ENCODE measurements at regions not wholly inside any gene's neighbourhood (a gene's known extent, or its start where the extent isn't known, plus 50 kb on each side); places are given as distances from the start of the nearest gene placed in this dataset.
"Not testable (repeated sequence)": the region's sequence is repeated elsewhere in the genome, so short reads cannot be mapped to it uniquely, and the experiment has no call there.

DNA sequence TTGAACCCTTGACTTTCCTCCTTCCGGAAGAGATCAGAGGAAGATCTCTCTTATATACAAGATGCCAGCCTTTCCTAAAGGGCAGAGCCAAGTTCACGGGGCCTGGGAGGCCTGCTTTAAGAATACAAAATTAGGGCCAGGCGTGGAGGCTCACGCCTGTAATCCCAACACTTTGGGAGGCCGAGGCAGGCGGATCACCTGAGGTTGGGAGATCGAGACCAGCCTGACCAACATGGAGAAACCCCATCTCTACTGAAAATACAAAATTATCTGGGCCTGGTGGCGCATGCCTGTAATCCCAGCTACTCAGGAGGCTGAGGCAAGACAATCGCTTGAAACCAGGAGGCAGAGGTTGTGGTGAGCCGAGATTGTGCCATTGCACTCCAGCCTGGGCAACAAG, 108.2 kb upstream of the SPDYE9 start:
- H3K9me3 ChIP-seq; H3K27me3 ChIP-seq; H3K36me3 ChIP-seq; H3K4me1 ChIP-seq; H3K4me3 ChIP-seq (ENCODE audit: low read depth, low read length); DNase-seq: not testable (repeated sequence)

GRCh38 chr7:73190483-73191155, 104.8 kb upstream of the SPDYE9 start:
- not testable (repeated sequence) for H3K36me3 ChIP-seq; H3K4me3 ChIP-seq (ENCODE audit: low read depth, low read length); H3K9me3 ChIP-seq; H3K4me1 ChIP-seq; H3K27me3 ChIP-seq; DNase-seq

DNA sequence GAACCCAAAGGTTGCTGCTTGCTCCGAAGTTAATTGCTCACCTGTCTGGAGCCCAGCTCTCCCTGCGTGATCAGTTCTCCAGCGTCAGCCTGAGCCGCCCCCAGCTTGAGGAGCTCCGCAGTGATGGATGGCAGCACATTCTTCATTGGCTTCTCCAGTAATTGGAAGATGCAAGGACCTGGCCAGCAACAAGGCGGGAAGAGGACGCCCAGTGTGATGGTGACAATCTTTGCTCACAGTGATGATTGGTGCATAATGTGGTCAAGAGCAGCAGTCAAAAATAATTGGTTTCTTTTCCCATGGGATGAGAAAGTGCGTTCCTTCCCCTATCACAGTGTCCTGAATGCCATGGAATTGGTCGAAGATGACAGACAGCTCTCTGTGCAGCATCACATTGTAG, 102.4 kb upstream of the SPDYE9 start:
- H3K4me1 ChIP-seq; H3K27me3 ChIP-seq; H3K36me3 ChIP-seq; H3K4me3 ChIP-seq (ENCODE audit: low read depth, low read length); H3K9me3 ChIP-seq; DNase-seq: not testable (repeated sequence)

DNA sequence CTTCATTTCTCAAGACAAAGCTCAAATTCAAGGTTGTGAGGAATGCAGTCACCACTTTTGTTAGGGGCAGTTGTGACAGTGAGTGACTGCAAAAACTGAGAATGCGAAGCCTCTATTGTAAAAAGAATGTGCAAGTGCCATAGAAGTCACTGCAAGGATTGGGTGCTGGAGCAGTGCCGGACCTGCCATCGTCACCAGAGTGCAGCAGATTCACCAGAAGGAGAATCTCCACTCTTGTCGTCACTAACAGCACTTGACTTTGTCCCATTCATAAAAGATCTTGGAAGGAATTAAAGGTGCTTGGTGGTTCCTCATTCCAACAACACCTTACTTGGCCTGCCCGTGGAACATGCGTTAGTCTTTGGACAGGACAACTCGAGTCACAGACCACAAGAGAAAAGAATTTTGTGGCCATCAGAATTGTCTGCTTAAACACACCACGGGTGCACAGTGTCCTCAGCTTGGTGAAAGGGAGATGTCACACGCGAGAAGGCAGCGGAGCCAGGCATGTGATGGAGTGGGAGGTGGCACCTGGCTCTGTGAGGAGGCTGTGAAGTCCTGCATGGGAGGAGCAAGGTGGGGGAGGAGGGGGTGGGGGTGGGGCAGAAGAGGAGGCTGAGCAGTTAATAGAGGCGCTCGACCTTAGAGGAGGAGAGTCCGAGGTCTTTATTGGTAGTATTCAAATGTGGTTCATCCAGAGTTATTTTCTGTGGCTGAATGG, 100.9 kb upstream of the SPDYE9 start:
- not testable (repeated sequence) for H3K36me3 ChIP-seq; H3K27me3 ChIP-seq; DNase-seq; H3K9me3 ChIP-seq; H3K4me3 ChIP-seq (ENCODE audit: low read depth, low read length); H3K4me1 ChIP-seq

GRCh38 chr7:73176813-73177212, 91.0 kb upstream of the SPDYE9 start:
- not testable (repeated sequence) for H3K27me3 ChIP-seq; DNase-seq; H3K9me3 ChIP-seq; H3K4me1 ChIP-seq; H3K36me3 ChIP-seq; H3K4me3 ChIP-seq (ENCODE audit: low read depth, low read length)

DNA sequence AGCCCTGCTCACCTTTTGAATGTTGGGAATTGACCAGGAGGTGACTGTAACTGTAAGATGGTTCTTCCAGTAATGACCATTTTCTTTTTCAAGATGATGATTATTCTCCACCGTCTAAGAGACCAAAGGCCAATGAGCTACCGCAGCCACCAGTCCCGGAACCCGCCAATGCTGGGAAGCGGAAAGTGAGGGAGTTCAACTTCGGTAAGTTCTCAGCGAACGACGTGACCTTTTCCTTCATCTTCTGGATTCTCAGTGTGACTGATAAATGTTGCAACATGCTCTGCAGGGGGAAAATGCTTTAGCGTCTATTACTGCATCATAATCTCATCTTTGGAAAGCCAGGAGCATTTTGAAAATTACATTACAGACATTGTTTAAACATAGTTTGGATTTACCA, 89.5 kb upstream of the SPDYE9 start:
- not testable (repeated sequence) for H3K27me3 ChIP-seq; H3K36me3 ChIP-seq; H3K4me3 ChIP-seq (ENCODE audit: low read depth, low read length); H3K9me3 ChIP-seq; H3K4me1 ChIP-seq; DNase-seq

- not testable (repeated sequence) for H3K4me1 ChIP-seq; H3K4me3 ChIP-seq (ENCODE audit: low read depth, low read length); H3K9me3 ChIP-seq; H3K27me3 ChIP-seq; DNase-seq; H3K36me3 ChIP-seq
These were observed 85.1 kb upstream of the SPDYE9 start for GRCh38 chr7:73170902-73171301.

DNA sequence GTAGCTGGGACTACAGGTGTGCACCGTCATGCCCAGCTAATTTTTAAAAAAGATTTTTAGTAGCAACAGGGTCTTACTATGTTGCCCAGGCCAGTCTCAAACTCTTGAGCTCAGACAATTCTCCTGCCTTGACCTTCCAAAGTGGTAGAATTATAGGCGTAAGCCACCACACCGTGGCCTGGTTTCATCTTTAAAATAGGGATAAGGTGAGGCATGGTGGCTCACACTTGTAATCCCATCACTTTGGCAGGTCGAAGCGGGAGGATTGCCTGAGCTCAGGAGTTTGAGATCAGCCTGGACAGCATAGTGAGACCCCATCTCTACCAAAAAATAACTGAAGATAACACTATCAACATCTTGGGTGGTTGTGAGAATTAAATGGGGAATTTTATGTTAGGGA, 84.6 kb upstream of the SPDYE9 start:
- not testable (repeated sequence) for H3K27me3 ChIP-seq; H3K36me3 ChIP-seq; H3K9me3 ChIP-seq; H3K4me1 ChIP-seq; H3K4me3 ChIP-seq (ENCODE audit: low read depth, low read length); DNase-seq

- H3K9me3 ChIP-seq; DNase-seq; H3K4me1 ChIP-seq; H3K4me3 ChIP-seq (ENCODE audit: low read depth, low read length); H3K36me3 ChIP-seq; H3K27me3 ChIP-seq: not testable (repeated sequence)
These were observed 80.3 kb upstream of the SPDYE9 start for GRCh38 chr7:73166152-73166551.

- not testable (repeated sequence) for H3K27me3 ChIP-seq; H3K9me3 ChIP-seq; H3K36me3 ChIP-seq; H3K4me1 ChIP-seq; H3K4me3 ChIP-seq (ENCODE audit: low read depth, low read length); DNase-seq
These were observed 76.8 kb upstream of the SPDYE9 start for GRCh38 chr7:73162680-73163079.

DNA sequence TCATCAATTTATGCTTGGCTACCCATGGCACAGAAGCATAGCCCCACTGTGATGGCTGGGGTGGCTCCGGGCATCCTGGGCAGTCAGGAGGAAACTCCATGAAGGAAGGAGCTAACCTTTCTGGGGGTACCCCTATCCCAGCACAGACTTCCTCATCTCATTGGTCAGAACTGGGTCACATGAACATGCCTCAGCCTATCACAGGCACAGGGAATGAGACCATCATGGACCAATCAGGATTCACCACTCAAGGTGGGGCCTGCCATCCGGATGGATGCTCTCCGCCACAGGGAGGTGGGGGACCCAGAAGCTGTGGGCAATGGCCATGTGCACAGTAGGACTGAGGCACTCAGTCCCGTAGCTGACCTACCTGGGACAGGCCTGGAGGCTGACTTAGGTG, 75.9 kb upstream of the SPDYE9 start:
- not testable (repeated sequence) for H3K4me3 ChIP-seq (ENCODE audit: low read depth, low read length); H3K9me3 ChIP-seq; H3K36me3 ChIP-seq; H3K27me3 ChIP-seq; H3K4me1 ChIP-seq; DNase-seq

GRCh38 chr7:73157169-73157661, 71.4 kb upstream of the SPDYE9 start:
- H3K4me3 ChIP-seq (ENCODE audit: low read depth, low read length); H3K27me3 ChIP-seq; H3K4me1 ChIP-seq; H3K9me3 ChIP-seq; H3K36me3 ChIP-seq; DNase-seq: not testable (repeated sequence)

- not testable (repeated sequence) for H3K36me3 ChIP-seq; H3K4me1 ChIP-seq; H3K4me3 ChIP-seq (ENCODE audit: low read depth, low read length); H3K27me3 ChIP-seq; H3K9me3 ChIP-seq
- DNase-seq = peak; percentile 7
These were observed 70.8 kb upstream of the SPDYE9 start for GRCh38 chr7:73156510-73157168.

DNA sequence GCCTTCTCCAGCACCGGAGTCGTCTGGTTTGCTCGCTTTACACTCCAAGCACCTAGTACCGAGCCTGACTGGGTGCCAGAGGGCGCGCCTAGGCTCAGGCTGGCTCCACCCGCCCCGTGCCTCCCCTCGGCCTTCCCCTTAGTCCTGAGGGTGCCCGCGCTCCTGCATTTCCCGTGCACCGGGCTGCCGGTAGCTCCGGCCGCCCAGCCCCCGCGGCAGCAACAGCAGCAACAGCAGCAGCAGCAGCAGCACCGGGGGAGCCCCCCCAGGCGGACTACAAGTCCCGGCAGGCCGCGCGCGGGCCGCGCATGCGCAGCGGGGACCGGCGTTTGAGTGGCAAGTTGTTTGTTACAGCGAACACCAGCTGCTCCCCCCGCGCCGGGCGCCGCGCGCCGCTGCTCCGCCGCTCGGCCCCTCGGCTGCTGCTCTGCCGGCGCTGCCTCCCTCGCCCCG, 68.8 kb upstream of the SPDYE9 start:
- peak; percentile 90 for DNase-seq
- peak overlapping the region; percentile 20; the same call in 1 of the 2 replicates for H3K4me3 ChIP-seq (ENCODE audit: low read depth, low read length)

GRCh38 chr7:73153921-73154585, 68.2 kb upstream of the SPDYE9 start:
- H3K4me1 ChIP-seq, H3K9me3 ChIP-seq, H3K36me3 ChIP-seq, H3K27me3 ChIP-seq: not testable (repeated sequence)
- peak; percentile 3 for DNase-seq
- peak overlapping the region; percentile 20; the same call in 1 of the 2 replicates for H3K4me3 ChIP-seq (ENCODE audit: low read depth, low read length)

More for the DNA sequence above, 68.8 kb upstream of the SPDYE9 start:
- not testable (repeated sequence) for H3K4me1 ChIP-seq, H3K9me3 ChIP-seq, H3K27me3 ChIP-seq, H3K36me3 ChIP-seq

DNA sequence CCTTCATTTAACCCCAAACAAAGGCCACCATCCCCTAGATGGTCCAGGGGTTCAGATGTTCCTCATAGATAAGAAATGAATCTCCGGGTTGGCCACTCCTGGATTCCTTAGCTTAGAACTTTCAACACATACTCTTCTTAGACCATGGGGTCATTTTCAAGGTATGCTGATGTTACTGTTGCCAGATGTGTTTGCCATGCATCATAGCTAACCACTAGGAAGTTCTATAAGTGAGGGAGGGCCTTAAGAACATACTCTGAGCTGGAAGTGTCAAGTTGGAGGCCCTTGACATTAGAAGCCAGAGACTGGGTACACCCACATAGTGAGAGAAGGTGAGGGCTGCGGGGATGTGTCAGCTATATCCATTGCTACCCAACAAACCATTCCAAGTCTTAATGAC, 62.7 kb upstream of the SPDYE9 start:
- not testable (repeated sequence) for H3K9me3 ChIP-seq; H3K36me3 ChIP-seq; DNase-seq; H3K4me3 ChIP-seq (ENCODE audit: low read depth, low read length); H3K27me3 ChIP-seq; H3K4me1 ChIP-seq
